ENCODE measurements at regions not wholly inside any gene's neighbourhood (a gene's known extent, or its start where the extent isn't known, plus 50 kb on each side); places are given as distances from the start of the nearest gene placed in this dataset.
A peak's percentile ranks its signal among the peaks of the same experiment; 100 is the strongest.

DNA sequence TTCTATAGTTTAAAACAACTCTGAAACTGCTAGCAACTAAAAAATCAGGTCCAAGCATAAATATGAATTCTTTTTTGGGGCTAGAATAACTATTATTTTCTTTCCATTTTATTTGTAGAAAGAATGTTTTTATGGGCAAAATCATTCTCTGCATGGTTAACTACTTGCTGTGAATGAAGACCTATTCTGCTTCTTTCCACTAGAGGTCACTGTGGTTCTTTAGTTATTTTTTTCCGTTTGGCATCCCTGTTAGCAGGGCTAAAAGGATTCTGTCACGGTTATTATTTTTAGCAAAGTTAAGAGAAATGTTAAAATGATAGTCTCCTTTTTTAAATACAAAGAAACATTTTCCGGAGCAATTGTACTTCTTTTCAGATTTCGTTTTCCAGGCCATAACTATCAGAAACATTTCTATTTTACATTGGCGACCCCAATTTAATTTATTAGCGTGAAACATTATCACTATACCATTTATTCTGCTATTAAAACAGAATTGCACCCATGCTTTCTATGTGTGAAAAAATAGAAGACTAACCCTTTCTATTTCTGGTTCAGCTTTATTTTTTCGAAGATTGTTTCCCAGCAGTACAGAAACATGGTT, 404.8 kb downstream of the ATP23 start:
- TF ChIP-seq, protein P1, sequence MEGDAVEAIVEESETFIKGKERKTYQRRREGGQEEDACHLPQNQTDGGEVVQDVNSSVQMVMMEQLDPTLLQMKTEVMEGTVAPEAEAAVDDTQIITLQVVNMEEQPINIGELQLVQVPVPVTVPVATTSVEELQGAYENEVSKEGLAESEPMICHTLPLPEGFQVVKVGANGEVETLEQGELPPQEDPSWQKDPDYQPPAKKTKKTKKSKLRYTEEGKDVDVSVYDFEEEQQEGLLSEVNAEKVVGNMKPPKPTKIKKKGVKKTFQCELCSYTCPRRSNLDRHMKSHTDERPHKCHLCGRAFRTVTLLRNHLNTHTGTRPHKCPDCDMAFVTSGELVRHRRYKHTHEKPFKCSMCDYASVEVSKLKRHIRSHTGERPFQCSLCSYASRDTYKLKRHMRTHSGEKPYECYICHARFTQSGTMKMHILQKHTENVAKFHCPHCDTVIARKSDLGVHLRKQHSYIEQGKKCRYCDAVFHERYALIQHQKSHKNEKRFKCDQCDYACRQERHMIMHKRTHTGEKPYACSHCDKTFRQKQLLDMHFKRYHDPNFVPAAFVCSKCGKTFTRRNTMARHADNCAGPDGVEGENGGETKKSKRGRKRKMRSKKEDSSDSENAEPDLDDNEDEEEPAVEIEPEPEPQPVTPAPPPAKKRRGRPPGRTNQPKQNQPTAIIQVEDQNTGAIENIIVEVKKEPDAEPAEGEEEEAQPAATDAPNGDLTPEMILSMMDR (conservative IDR thresholded peaks at IDR 0.05), result peak; percentile 92
- H3K4me3 Mint-ChIP-seq, result peak overlapping the region; percentile 29
- peaks cover 13% of the 10 kb centered on the region for H3K36me3 Mint-ChIP-seq
- peaks cover 8% of the 10 kb centered on the region for H3K27me3 Mint-ChIP-seq
- peaks cover 19% of the 10 kb centered on the region for H3K4me1 Mint-ChIP-seq (ENCODE audit: unreplicated experiment)
- no peak for DNase-seq (ENCODE audit: extremely low spot score, unreplicated experiment)
- H3K9me3 Mint-ChIP-seq, result peaks cover 6% of the 10 kb centered on the region
- no peak overlapping the region for H3K27ac Mint-ChIP-seq

DNA sequence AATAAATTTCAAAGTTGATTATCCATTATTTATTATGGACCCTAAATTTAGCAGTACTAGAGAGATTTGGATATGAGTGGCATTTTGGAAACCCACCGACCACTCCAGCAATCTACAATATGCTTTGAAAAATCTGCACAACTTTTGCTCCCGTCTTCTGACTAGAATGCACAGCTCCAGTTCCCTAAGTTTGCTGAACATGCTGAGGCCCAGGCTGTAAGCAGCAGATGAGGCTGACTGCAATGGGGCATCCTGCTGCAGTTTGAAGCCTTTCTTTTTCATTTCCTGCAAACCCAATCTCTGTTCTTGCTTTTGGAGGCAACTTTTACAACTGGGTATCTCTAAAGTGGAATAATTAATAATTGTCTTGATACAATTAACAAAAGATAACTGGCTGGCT, 405.8 kb downstream of the ATP23 start:
- peaks cover 8% of the 10 kb centered on the region for H3K27me3 Mint-ChIP-seq
- H3K36me3 Mint-ChIP-seq, result peaks cover 13% of the 10 kb centered on the region
- peaks cover 11% of the 10 kb centered on the region for H3K4me1 Mint-ChIP-seq (ENCODE audit: unreplicated experiment)
- DNase-seq (ENCODE audit: extremely low spot score, unreplicated experiment), result no peak
- H3K9me3 Mint-ChIP-seq, result peaks cover 6% of the 10 kb centered on the region
- no peak overlapping the region for H3K4me3 Mint-ChIP-seq
- TF ChIP-seq, protein P1 (conservative IDR thresholded peaks at IDR 0.05), result no peak
- H3K27ac Mint-ChIP-seq, result no peak overlapping the region

DNA sequence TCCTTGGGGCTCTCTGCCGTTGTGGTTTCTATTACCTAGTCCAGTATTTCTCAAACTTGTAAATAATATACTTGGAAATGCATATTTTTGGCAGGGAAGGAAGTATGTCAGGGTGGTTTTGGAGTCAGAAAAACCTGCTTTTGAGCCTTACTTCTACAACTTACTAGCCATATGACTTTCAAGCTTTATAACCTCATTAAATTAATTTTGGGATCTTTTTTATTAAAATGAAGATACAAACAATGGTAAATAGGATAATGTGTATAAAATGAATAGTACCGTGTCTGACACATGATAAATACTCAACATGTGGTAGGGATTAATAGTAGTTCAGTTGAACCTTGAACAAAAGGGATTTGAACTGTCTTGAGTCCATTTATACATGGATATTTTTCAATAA, 406.3 kb downstream of the ATP23 start:
- Mint-ChIP-seq H3K27me3 (peaks cover 8% of the 10 kb centered on the region), H3K36me3 (peaks cover 13% of the 10 kb centered on the region), H3K9me3 (peaks cover 6% of the 10 kb centered on the region), H3K4me1 (ENCODE audit: unreplicated experiment) (peaks cover 11% of the 10 kb centered on the region), H3K4me3 (no peak overlapping the region), H3K27ac (no peak overlapping the region)
- TF ChIP-seq, protein P1 (conservative IDR thresholded peaks at IDR 0.05), result no peak
- no peak for DNase-seq (ENCODE audit: extremely low spot score, unreplicated experiment)

DNA sequence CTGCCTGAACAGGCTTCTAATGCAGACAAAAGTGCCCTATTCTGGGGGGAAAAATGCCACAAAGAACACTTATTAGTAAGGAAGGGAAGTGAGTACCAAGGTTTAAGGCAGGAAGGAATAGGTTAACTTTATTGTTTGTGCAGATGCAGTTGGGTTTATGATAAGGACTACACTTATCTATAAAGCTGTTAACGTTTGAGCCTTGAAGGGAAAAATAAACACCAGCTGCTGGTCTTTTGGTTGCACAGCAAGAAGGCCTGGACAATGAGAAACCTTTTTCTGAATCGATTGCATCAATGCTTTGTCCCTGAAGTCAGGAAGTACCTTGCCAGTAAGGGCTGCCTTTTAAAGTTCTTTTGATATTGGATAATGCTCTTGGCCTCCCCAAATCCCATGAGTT, 407.8 kb downstream of the ATP23 start:
- TF ChIP-seq, protein P1 (conservative IDR thresholded peaks at IDR 0.05), result no peak
- H3K36me3 Mint-ChIP-seq, result peaks cover 17% of the 10 kb centered on the region
- no peak for DNase-seq (ENCODE audit: extremely low spot score, unreplicated experiment)

DNA sequence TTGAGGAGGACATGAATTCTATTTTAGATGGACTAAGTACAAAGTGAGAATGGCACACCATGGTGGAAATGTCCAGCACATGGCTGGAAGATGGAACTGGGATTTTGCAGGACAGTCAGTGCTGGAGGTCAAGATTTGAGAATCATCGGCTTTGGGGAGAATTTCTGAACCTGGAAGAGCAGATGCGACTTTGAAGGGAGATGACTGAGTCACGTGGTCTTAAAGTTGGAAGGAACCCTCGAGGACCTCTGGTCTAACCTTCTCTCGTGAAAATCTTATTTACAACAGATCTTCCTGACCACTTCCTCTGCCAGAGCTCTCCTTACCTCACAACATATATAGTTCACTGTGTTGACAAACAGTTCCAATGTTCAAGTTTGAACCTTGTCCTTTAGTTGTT, 415.4 kb downstream of the ATP23 start:
- peaks cover 18% of the 10 kb centered on the region for H3K36me3 Mint-ChIP-seq
- peaks cover 25% of the 10 kb centered on the region for H3K4me1 Mint-ChIP-seq (ENCODE audit: unreplicated experiment)
- peak overlapping the region; percentile 92 for H3K27ac Mint-ChIP-seq
- H3K9me3 Mint-ChIP-seq, result peaks cover 16% of the 10 kb centered on the region
- no peak for DNase-seq (ENCODE audit: extremely low spot score, unreplicated experiment)
- TF ChIP-seq, protein P1 (conservative IDR thresholded peaks at IDR 0.05), result no peak
- no peaks in the 10 kb centered on the region for H3K27me3 Mint-ChIP-seq
- H3K4me3 Mint-ChIP-seq, result peak overlapping the region; percentile 79

More for the DNA sequence above, 407.8 kb downstream of the ATP23 start:
- peaks cover 6% of the 10 kb centered on the region for H3K9me3 Mint-ChIP-seq
- H3K4me1 Mint-ChIP-seq (ENCODE audit: unreplicated experiment), result peaks cover 11% of the 10 kb centered on the region
- peaks cover 5% of the 10 kb centered on the region for H3K27me3 Mint-ChIP-seq
- no peak overlapping the region for H3K4me3 Mint-ChIP-seq
- no peak overlapping the region for H3K27ac Mint-ChIP-seq

Data from type B pancreatic cell (in vitro differentiated cells).